Mesendoderm (in vitro differentiated cells): ENCODE measurements at regions not wholly inside any gene's neighbourhood (a gene's known extent, or its start where the extent isn't known, plus 50 kb on each side); places are given as distances from the start of the nearest gene placed in this dataset.

Experiments
- DNase-seq: peaks from one replicate; pipeline ENCODE4 v3.0.0; 2013
- H2AK5ac ChIP-seq: 2 replicates; pipeline ENCODE4 v1.6.1; 2013; ENCODE audit warnings: low read length, inconsistent platforms
- H2BK120ac ChIP-seq: 2 replicates; pipeline ENCODE4 v1.6.1; 2013; ENCODE audit warnings: low read depth, mild to moderate bottlenecking, low read length, moderate library complexity, mixed read lengths
- H2BK15ac ChIP-seq: replicated peaks from 2 replicates; pipeline ENCODE4 v1.6.1; 2013; ENCODE audit warnings: low read depth, mild to moderate bottlenecking, moderate library complexity
- H2BK5ac ChIP-seq: 2 replicates; pipeline ENCODE4 v1.6.1; 2013; ENCODE audit warnings: low read length, inconsistent platforms
- H3K18ac ChIP-seq: 2 replicates; pipeline ENCODE4 v1.6.1; 2013; ENCODE audit warnings: mild to moderate bottlenecking, low read length, mixed read lengths
- H3K23ac ChIP-seq: one replicate; pipeline ENCODE4 v1.6.1; 2013; ENCODE audit warnings: low read length
- H3K27ac ChIP-seq: 2 replicates; pipeline ENCODE4 v1.5.1; 2013; ENCODE audit warnings: low read depth, mild to moderate bottlenecking, inconsistent platforms, low read length, moderate library complexity
- H3K27me3 ChIP-seq: 2 replicates; pipeline ENCODE4 v1.6.1; 2013; ENCODE audit warnings: low read length, control low read depth, mild to moderate bottlenecking, inconsistent platforms; ENCODE audit not compliant: insufficient read depth, poor library complexity
- H3K36me3 ChIP-seq: 2 replicates; pipeline ENCODE4 v1.6.1; 2013; ENCODE audit warnings: low read length, inconsistent platforms; ENCODE audit not compliant: control insufficient read depth, insufficient read depth
- H3K4ac ChIP-seq: one replicate; pipeline ENCODE4 v1.6.1; 2013; ENCODE audit warnings: low read depth, mild to moderate bottlenecking, low read length, moderate library complexity
- H3K4me1 ChIP-seq: 2 replicates; pipeline ENCODE4 v1.6.1; 2013; ENCODE audit warnings: low read depth, low read length, inconsistent platforms; ENCODE audit not compliant: control insufficient read depth
- H3K4me2 ChIP-seq: 2 replicates; pipeline ENCODE4 v1.6.1; 2013; ENCODE audit warnings: low read length
- H3K4me3 ChIP-seq: 2 replicates; pipeline ENCODE4 v1.5.1; 2013; ENCODE audit warnings: mild to moderate bottlenecking, low read length
- H3K56ac ChIP-seq: one replicate; pipeline ENCODE4 v1.6.1; 2013; ENCODE audit warnings: low read length
- H3K79me1 ChIP-seq: 2 replicates; pipeline ENCODE4 v1.6.1; 2013; ENCODE audit warnings: low read length, inconsistent platforms
- H3K79me2 ChIP-seq: 2 replicates; pipeline ENCODE4 v1.6.1; 2013; ENCODE audit warnings: mild to moderate bottlenecking, low read length; ENCODE audit not compliant: control insufficient read depth, insufficient read depth
- H3K9ac ChIP-seq: 2 replicates; pipeline ENCODE4 v1.6.1; 2013; ENCODE audit warnings: low read length, inconsistent platforms
- H4K5ac ChIP-seq: one replicate; pipeline ENCODE4 v1.6.1; 2013; ENCODE audit warnings: low read length
- H4K8ac ChIP-seq: one replicate; pipeline ENCODE4 v1.6.1; 2013; ENCODE audit warnings: low read depth, mild to moderate bottlenecking, control low read depth, low read length, moderate library complexity
- WGBS: extraction: QIAGEN DNeasy Blood & Tissue Kit; methylation state at CpG from one replicate; pipeline ENCODE4 v1.1.7; 2013; ENCODE audit warnings: low lambda C conversion rate, missing lambda C conversion rate; ENCODE audit not compliant: insufficient coverage; ENCODE audit errors: extremely low coverage; 5-methylcytosine and 5-hydroxymethylcytosine counted together

GRCh38 chr5:23318960-23319359, 188.4 kb upstream of the PRDM9 start:
- Histone ChIP-seq H3K4me2 (no peak overlapping the region), H2BK5ac (no peak overlapping the region), H2AK5ac (no peak overlapping the region), H3K27me3 (no peaks in the 10 kb centered on the region), H2BK120ac (no peak overlapping the region), H2BK15ac (no peak overlapping the region), H3K56ac (no peak overlapping the region), H4K8ac (no peak overlapping the region), H3K27ac (no peak overlapping the region), H3K4ac (no peak overlapping the region), H3K4me3 (no peak overlapping the region), H3K79me2 (no peaks in the 10 kb centered on the region), H3K23ac (no peak overlapping the region), H3K9ac (no peak overlapping the region), H3K18ac (no peak overlapping the region), H4K5ac (no peak overlapping the region), H3K4me1 (no peaks in the 10 kb centered on the region), H3K79me1 (no peaks in the 10 kb centered on the region), H3K36me3 (no peaks in the 10 kb centered on the region)
- no CpG with 5 or more reads among the region's 2 CpGs for WGBS
- no peak for DNase-seq

DNA sequence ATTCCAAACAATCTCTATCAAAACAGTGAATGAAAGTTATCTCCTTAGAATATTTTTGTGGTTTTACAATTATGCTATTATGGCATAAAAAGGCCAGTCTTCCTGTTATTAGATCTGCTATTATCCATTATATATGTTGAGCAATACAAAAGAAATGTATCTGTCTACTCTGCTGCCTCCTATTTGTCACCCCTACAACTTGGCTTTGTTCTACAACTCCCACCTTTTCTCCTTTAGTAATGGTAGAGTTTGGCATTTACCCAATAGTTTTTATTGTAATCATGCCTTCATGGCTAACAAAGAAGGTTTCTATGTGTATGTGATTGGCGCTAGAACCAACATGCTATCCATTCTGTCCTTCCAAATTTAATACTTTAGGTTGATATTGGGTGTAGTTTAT, 189.2 kb upstream of the PRDM9 start:
- no peak for DNase-seq
- no peak overlapping the region for H2BK15ac ChIP-seq
- H3K9ac ChIP-seq = no peak overlapping the region
- H2AK5ac ChIP-seq = no peak overlapping the region
- H3K36me3 ChIP-seq = no peaks in the 10 kb centered on the region
- H4K5ac ChIP-seq = no peak overlapping the region
- H2BK5ac ChIP-seq = no peak overlapping the region
- no peaks in the 10 kb centered on the region for H3K79me1 ChIP-seq
- no peaks in the 10 kb centered on the region for H3K4me1 ChIP-seq
- no peak overlapping the region for H3K56ac ChIP-seq
- H3K27me3 ChIP-seq = no peaks in the 10 kb centered on the region
- no peak overlapping the region for H4K8ac ChIP-seq
- no CpG with 5 or more reads among the region's 1 CpG for WGBS
- H3K79me2 ChIP-seq = no peaks in the 10 kb centered on the region
- no peak overlapping the region for H3K18ac ChIP-seq
- H2BK120ac ChIP-seq = no peak overlapping the region
- no peak overlapping the region for H3K4me2 ChIP-seq
- no peak overlapping the region for H3K27ac ChIP-seq
- H3K4me3 ChIP-seq = no peak overlapping the region
- H3K23ac ChIP-seq = no peak overlapping the region
- no peak overlapping the region for H3K4ac ChIP-seq

GRCh38 chr5:23316060-23316591, 191.3 kb upstream of the PRDM9 start:
- Histone ChIP-seq H3K27ac (no peak overlapping the region), H2AK5ac (no peak overlapping the region), H3K79me1 (no peaks in the 10 kb centered on the region), H3K4me1 (no peaks in the 10 kb centered on the region), H3K4me2 (no peak overlapping the region), H3K4ac (no peak overlapping the region), H3K18ac (peak overlapping the region; percentile 18), H3K9ac (no peak overlapping the region), H3K23ac (no peak overlapping the region), H2BK5ac (no peak overlapping the region), H2BK15ac (no peak overlapping the region), H4K8ac (no peak overlapping the region), H4K5ac (no peak overlapping the region), H3K36me3 (no peaks in the 10 kb centered on the region), H2BK120ac (no peak overlapping the region), H3K27me3 (no peaks in the 10 kb centered on the region), H3K56ac (no peak overlapping the region), H3K4me3 (no peak overlapping the region), H3K79me2 (no peaks in the 10 kb centered on the region)
- DNase-seq = no peak
- no CpG with 5 or more reads among the region's 1 CpG for WGBS

- Histone ChIP-seq H3K4ac (no peak overlapping the region), H2AK5ac (no peak overlapping the region), H3K4me3 (no peak overlapping the region), H3K27me3 (no peaks in the 10 kb centered on the region), H4K5ac (no peak overlapping the region), H4K8ac (no peak overlapping the region), H2BK120ac (no peak overlapping the region), H3K27ac (no peak overlapping the region), H2BK5ac (no peak overlapping the region), H3K18ac (no peak overlapping the region), H3K56ac (no peak overlapping the region), H3K4me1 (no peaks in the 10 kb centered on the region), H3K23ac (no peak overlapping the region), H2BK15ac (no peak overlapping the region), H3K79me1 (no peaks in the 10 kb centered on the region), H3K79me2 (no peaks in the 10 kb centered on the region), H3K36me3 (no peaks in the 10 kb centered on the region), H3K4me2 (no peak overlapping the region), H3K9ac (no peak overlapping the region)
- WGBS = no CpG with 5 or more reads among the region's 3 CpGs
- DNase-seq = peak; percentile 19
Observed at GRCh38 chr5:23314827-23315226, 192.6 kb upstream of the PRDM9 start.

- H3K9ac ChIP-seq = no peak overlapping the region
- no peaks in the 10 kb centered on the region for H3K4me1 ChIP-seq
- DNase-seq = no peak
- no peak overlapping the region for H3K4me2 ChIP-seq
- H3K4me3 ChIP-seq = no peak overlapping the region
- H3K79me2 ChIP-seq = no peaks in the 10 kb centered on the region
- no peak overlapping the region for H2BK5ac ChIP-seq
- no peak overlapping the region for H4K5ac ChIP-seq
- H3K36me3 ChIP-seq = no peaks in the 10 kb centered on the region
- no peaks in the 10 kb centered on the region for H3K79me1 ChIP-seq
- H2BK15ac ChIP-seq = no peak overlapping the region
- H3K27ac ChIP-seq = no peak overlapping the region
- H3K4ac ChIP-seq = no peak overlapping the region
- no peak overlapping the region for H3K18ac ChIP-seq
- H3K23ac ChIP-seq = no peak overlapping the region
- H4K8ac ChIP-seq = no peak overlapping the region
- no CpG with 5 or more reads among the region's 13 CpGs for WGBS
- no peak overlapping the region for H2AK5ac ChIP-seq
- no peak overlapping the region for H3K56ac ChIP-seq
- no peak overlapping the region for H2BK120ac ChIP-seq
- H3K27me3 ChIP-seq = no peaks in the 10 kb centered on the region
Observed at GRCh38 chr5:23305055-23305454, 202.4 kb upstream of the PRDM9 start.

GRCh38 chr5:23303836-23304235, 203.6 kb upstream of the PRDM9 start:
- DNase-seq = no peak
- Histone ChIP-seq H2BK15ac (no peak overlapping the region), H3K18ac (no peak overlapping the region), H3K27me3 (no peaks in the 10 kb centered on the region), H3K79me2 (no peaks in the 10 kb centered on the region), H3K79me1 (no peaks in the 10 kb centered on the region), H2BK120ac (no peak overlapping the region), H4K8ac (no peak overlapping the region), H2AK5ac (no peak overlapping the region), H3K4me2 (no peak overlapping the region), H2BK5ac (no peak overlapping the region), H3K27ac (no peak overlapping the region), H3K56ac (no peak overlapping the region), H4K5ac (no peak overlapping the region), H3K23ac (no peak overlapping the region), H3K4me1 (no peaks in the 10 kb centered on the region), H3K9ac (no peak overlapping the region), H3K36me3 (no peaks in the 10 kb centered on the region), H3K4me3 (no peak overlapping the region), H3K4ac (no peak overlapping the region)
- WGBS = no CpG with 5 or more reads among the region's 18 CpGs
